HT-29 (cell line): ENCODE measurements at regions not wholly inside any gene's neighbourhood (a gene's known extent, or its start where the extent isn't known, plus 50 kb on each side); places are given as distances from the start of the nearest gene placed in this dataset.
A peak's percentile ranks its signal among the peaks of the same experiment; 100 is the strongest.

ENCODE experiments used
- DNase-seq: peaks from one replicate; pipeline ENCODE4 v3.0.0-alpha.2; 2015; ENCODE audit warnings: low spot score

- DNase-seq = no peak
Observed at GRCh38 chr6:15038013-15038791, 207.7 kb upstream of the JARID2 start.

GRCh38 chr6:15039136-15039535 is 206.7 kb upstream of the JARID2 start:
- no peak for DNase-seq

- DNase-seq = no peak
Observed at GRCh38 chr6:15042938-15043337, 202.9 kb upstream of the JARID2 start.

GRCh38 chr6:15044146-15044882 is 201.6 kb upstream of the JARID2 start:
- DNase-seq = no peak

- no peak for DNase-seq
Observed at GRCh38 chr6:15044948-15045347, 200.9 kb upstream of the JARID2 start.

GRCh38 chr6:15046751-15047150 is 199.1 kb upstream of the JARID2 start:
- no peak for DNase-seq

- DNase-seq = no peak
Observed at GRCh38 chr6:15048367-15048766, 197.5 kb upstream of the JARID2 start.

- DNase-seq = no peak
Observed at GRCh38 chr6:15058200-15059061, 187.4 kb upstream of the JARID2 start.

GRCh38 chr6:15061180-15061641 is 184.7 kb upstream of the JARID2 start:
- no peak for DNase-seq

- no peak for DNase-seq
Observed at GRCh38 chr6:15061908-15062515, 183.9 kb upstream of the JARID2 start.

GRCh38 chr6:15062516-15063252 is 183.2 kb upstream of the JARID2 start:
- no peak for DNase-seq

GRCh38 chr6:15063253-15063853 is 182.5 kb upstream of the JARID2 start:
- DNase-seq = no peak

- peak; percentile 7 for DNase-seq
Observed at GRCh38 chr6:15065261-15065989, 180.4 kb upstream of the JARID2 start.

GRCh38 chr6:15066089-15066758 is 179.6 kb upstream of the JARID2 start:
- DNase-seq = no peak

- DNase-seq = no peak
Observed at GRCh38 chr6:15073344-15073789, 172.5 kb upstream of the JARID2 start.

GRCh38 chr6:15073883-15074465 is 171.9 kb upstream of the JARID2 start:
- DNase-seq = no peak

GRCh38 chr6:15074806-15075205 is 171.1 kb upstream of the JARID2 start:
- DNase-seq = no peak

GRCh38 chr6:15076565-15076964 is 169.3 kb upstream of the JARID2 start:
- DNase-seq = no peak

GRCh38 chr6:15077006-15077405 is 168.9 kb upstream of the JARID2 start:
- DNase-seq = no peak
